ENCODE measurements at regions not wholly inside any gene's neighbourhood (a gene's known extent, or its start where the extent isn't known, plus 50 kb on each side); places are given as distances from the start of the nearest gene placed in this dataset.

DNA sequence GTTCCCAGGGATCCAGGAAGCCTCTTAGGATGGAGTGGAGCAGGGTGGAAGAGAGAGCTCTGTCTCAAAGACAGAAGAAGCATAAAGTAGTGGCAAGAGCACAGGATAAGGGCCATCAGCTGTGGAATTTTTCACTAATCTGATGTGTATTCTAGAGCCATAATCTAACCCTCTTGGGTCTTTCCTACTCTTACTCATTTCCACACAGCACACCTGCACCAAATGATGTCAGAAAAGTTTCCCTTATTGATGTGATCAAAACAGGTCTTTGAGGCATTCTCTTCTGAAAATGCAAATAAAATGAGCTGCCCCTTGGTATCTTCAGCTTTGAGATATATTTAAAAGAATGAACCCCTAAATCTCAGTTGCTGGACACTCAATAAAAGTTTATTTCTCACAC lies 415.1 kb upstream of the CHST9 start:
- intact Hi-C loops (cut with DNase I; ENCODE audit: low total_unique reads): loop anchor here (10.0 kb wide), 1 partner anchor 575 kb away; no protein-coding TSS in a partner anchor

GRCh38 chr18:27599202-27599829 lies 414.2 kb upstream of the CHST9 start:
- 74 to 84% methylated on average over 1 of the region's 1 CpG for WGBS, 2 donors
- DNase-seq (ENCODE audit: low spot score in 2 of 2): no peak
- TF ChIP-seq, protein P1, sequence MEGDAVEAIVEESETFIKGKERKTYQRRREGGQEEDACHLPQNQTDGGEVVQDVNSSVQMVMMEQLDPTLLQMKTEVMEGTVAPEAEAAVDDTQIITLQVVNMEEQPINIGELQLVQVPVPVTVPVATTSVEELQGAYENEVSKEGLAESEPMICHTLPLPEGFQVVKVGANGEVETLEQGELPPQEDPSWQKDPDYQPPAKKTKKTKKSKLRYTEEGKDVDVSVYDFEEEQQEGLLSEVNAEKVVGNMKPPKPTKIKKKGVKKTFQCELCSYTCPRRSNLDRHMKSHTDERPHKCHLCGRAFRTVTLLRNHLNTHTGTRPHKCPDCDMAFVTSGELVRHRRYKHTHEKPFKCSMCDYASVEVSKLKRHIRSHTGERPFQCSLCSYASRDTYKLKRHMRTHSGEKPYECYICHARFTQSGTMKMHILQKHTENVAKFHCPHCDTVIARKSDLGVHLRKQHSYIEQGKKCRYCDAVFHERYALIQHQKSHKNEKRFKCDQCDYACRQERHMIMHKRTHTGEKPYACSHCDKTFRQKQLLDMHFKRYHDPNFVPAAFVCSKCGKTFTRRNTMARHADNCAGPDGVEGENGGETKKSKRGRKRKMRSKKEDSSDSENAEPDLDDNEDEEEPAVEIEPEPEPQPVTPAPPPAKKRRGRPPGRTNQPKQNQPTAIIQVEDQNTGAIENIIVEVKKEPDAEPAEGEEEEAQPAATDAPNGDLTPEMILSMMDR (IDR thresholded peaks at IDR 0.05): no peak
- TF ChIP-seq POLR2A (IDR thresholded peaks at IDR 0.05): no peak
- H3K4me3 ChIP-seq (ENCODE audit: low read depth, poor library complexity, severe bottlenecking): no peak overlapping the region
- intact Hi-C loops (cut with DNase I; ENCODE audit: low total_unique reads): no loop called here

More for the DNA sequence above, 415.1 kb upstream of the CHST9 start:
- H3K4me3 ChIP-seq (ENCODE audit: low read depth, poor library complexity, severe bottlenecking): no peak overlapping the region
- no peak for DNase-seq (ENCODE audit: low spot score in 2 of 2)
- TF ChIP-seq, protein P1 (IDR thresholded peaks at IDR 0.05): no peak
- no peak for TF ChIP-seq POLR2A (IDR thresholded peaks at IDR 0.05)

DNA sequence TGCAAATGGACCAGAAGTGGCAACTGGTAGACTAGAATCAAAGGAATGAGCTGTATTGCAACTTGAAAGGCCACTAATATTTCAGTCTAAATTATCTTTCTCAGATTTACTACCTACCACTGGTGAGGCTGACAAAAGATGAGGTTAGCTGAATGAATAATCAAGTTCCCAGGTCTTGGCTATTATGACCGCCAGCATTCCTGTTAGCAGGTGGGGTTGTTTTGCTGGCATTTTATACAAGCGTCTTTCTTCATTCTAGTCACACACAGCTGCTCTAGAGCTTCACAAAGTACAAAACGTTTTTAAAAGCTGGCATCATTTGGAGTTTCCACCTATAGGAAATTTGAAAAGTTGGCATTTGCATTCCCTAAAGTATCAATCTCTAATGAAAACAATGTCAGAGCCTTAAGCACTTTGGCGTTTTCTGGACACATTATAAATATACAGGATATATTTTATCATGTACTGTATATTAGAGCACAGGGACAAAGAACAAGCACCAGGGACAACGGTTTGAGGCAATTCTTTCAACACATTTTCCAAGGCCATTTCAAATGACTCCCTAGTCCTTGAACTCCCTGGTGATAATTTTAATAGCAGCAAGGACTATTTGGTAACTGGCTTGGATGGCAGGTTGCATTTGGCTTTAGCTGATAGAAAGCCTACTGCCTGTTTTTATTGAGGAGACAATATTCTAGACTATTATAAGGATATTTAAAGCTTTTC lies 410.2 kb upstream of the CHST9 start:
- intact Hi-C loops (cut with DNase I; ENCODE audit: low total_unique reads): no loop called here
- WGBS, 2 donors: 58 to 68% methylated on average over 5 of the region's 5 CpGs
- DNase-seq (ENCODE audit: low spot score in 2 of 2): no peak
- no peak overlapping the region for H3K4me3 ChIP-seq (ENCODE audit: low read depth, poor library complexity, severe bottlenecking)
- TF ChIP-seq, protein P1 (IDR thresholded peaks at IDR 0.05): no peak
- no peak for TF ChIP-seq POLR2A (IDR thresholded peaks at IDR 0.05)

DNA sequence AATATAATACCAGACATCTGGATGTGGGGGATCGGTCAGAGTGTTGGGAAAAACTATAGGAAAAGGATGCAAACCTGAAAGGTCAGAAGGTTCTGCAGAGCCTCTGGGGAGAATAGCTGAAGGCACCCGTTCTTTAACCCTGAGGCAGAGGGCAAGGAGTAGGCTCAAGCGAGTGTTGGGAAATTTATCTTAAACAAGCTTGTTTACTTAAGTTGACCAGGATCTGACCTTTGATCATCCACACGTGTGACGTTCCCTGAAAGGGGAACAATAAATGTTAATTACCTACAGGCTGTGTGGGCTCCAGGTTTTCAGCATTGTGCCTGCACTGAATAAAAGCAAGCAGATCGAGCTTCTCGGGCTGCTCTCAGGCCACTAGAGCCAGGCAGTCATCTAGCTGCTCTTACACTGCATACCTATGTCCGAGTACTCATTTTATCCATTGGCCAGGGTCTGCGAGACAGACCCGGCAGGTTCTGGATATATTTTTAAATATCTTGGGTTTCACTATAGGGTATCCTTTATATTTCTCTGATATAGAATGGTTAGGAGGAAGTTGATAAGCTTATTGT lies 400.6 kb upstream of the CHST9 start:
- no peak overlapping the region for H3K4me3 ChIP-seq (ENCODE audit: low read depth, poor library complexity, severe bottlenecking)
- no peak for DNase-seq (ENCODE audit: low spot score in 2 of 2)
- TF ChIP-seq POLR2A (IDR thresholded peaks at IDR 0.05): no peak
- TF ChIP-seq, protein P1 (IDR thresholded peaks at IDR 0.05): no peak
- WGBS, 2 donors: 59 to 65% methylated on average over 10 of the region's 10 CpGs
- intact Hi-C loops (cut with DNase I; ENCODE audit: low total_unique reads): no loop called here

GRCh38 chr18:27583466-27583865 lies 398.4 kb upstream of the CHST9 start:
- intact Hi-C loops (cut with DNase I; ENCODE audit: low total_unique reads): no loop called here
- DNase-seq (ENCODE audit: low spot score in 2 of 2): no peak
- 69 to 71% methylated on average over 1 of the region's 1 CpG for WGBS, 2 donors
- H3K4me3 ChIP-seq (ENCODE audit: low read depth, poor library complexity, severe bottlenecking): no peak overlapping the region
- no peak for TF ChIP-seq POLR2A (IDR thresholded peaks at IDR 0.05)
- TF ChIP-seq, protein P1 (IDR thresholded peaks at IDR 0.05): no peak

Data from lower leg skin (tissue), 4 donors.